GM19351 (cell line): ENCODE measurements at regions not wholly inside any gene's neighbourhood (a gene's known extent, or its start where the extent isn't known, plus 50 kb on each side); places are given as distances from the start of the nearest gene placed in this dataset.
"Not testable (repeated sequence)": the region's sequence is repeated elsewhere in the genome, so short reads cannot be mapped to it uniquely, and the experiment has no call there.

ENCODE experiments used
- ATAC-seq: cut with Tn5 transposase; IDR thresholded peaks from one replicate; pipeline ENCODE4 v1.9.1; 2021; ENCODE audit warnings: mild to moderate bottlenecking, moderate library complexity; ENCODE audit not compliant: unreplicated experiment

GRCh38 chr20:11467436-11467835 lies 450.3 kb upstream of the BTBD3 start:
- ATAC-seq: no peak

GRCh38 chr20:11468880-11469279 lies 448.8 kb upstream of the BTBD3 start:
- no peak for ATAC-seq

- ATAC-seq: no peak
Measured at GRCh38 chr20:11469795-11470435, 447.8 kb upstream of the BTBD3 start.

GRCh38 chr20:11473983-11474382 lies 443.7 kb upstream of the BTBD3 start:
- no peak for ATAC-seq

GRCh38 chr20:11483697-11484096 lies 434.0 kb upstream of the BTBD3 start:
- no peak for ATAC-seq

GRCh38 chr20:11484479-11484878 lies 433.2 kb upstream of the BTBD3 start:
- ATAC-seq: no peak

GRCh38 chr20:11492386-11492785 lies 425.3 kb upstream of the BTBD3 start:
- no peak for ATAC-seq

- no peak for ATAC-seq
Measured at GRCh38 chr20:11492846-11493245, 424.8 kb upstream of the BTBD3 start.

GRCh38 chr20:11496380-11496779 lies 421.3 kb upstream of the BTBD3 start:
- ATAC-seq: no peak

DNA sequence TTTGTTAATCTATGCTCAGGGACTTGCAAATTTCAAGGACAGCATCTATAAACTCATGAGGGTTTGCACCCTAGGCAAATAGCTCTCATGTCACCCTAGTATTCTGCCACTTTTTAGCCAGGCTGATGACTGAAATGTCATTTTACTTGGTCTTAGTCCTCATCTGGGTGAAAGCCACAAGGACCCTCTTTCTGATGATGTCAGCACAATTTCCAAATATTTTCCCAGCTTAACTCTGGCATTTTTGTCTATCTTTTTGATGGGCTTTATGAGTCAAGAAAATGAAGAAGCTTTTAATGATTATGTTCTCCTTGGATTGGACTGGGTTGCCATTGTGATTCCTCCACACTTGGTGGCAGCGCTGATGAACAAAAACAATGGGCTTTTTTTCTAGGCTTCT lies 420.1 kb upstream of the BTBD3 start:
- ATAC-seq: no peak

- ATAC-seq: no peak
Measured at GRCh38 chr20:11499101-11499634, 418.5 kb upstream of the BTBD3 start.

DNA sequence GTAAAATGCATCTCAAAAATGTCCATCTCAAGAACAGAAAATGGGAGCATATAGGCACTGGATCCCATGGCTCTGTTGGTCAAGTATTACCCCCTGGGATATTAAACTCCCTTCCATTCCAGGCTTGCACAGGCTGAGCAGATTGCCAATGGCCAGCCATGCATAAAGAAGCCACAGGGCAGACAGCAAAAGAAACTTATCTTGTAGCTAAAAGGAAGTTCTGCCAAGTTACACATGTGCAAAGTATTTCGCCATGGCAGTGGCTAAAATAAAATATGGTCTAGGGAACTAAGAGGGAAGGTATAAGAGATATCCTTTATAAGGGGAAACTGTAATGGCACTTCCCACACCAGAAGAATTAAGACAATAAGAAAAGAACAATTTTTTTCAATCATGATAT lies 415.6 kb upstream of the BTBD3 start:
- ATAC-seq: no peak

- no peak for ATAC-seq
Measured at GRCh38 chr20:11502671-11503070, 415.0 kb upstream of the BTBD3 start.

GRCh38 chr20:11509776-11510175 lies 407.9 kb upstream of the BTBD3 start:
- ATAC-seq: no peak

DNA sequence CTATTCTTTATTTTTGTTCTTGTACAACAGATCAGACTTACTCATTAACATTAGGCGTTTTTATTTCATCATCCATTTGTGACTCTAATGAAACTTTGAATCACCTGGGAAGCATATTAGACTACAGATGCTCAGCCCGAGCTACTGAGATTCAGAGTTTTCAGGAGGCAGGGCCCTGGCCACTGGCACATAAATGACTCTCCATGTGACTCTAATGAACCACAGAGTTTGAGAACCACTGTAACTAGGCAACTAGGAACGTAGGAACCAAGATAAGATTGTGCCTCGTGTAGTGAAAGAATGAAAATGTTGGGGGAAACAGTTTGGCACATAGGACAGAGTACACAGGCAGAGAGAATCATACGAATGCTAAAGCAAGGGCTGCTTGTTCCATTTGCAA lies 405.9 kb upstream of the BTBD3 start:
- no peak for ATAC-seq

GRCh38 chr20:11513241-11513745 lies 404.4 kb upstream of the BTBD3 start:
- ATAC-seq: not testable (repeated sequence)

DNA sequence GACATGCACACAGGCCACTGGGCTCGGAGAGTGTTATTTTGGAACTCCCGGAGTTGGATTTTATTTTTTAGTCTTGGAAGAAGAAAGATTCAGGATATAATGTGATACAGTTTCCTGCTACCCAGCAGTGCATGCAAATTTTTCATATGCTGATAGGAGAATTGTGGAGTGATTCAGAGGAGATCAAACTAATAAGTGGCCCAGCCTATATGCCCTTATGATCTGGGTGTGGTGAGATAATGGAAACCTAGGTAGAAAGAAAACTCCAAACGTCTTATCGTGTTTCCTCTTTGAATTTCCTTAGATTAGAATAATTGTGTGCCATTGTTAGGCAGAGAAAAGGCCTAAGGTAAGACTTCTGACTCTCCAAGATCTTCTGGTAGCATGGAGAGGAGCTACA lies 401.2 kb upstream of the BTBD3 start:
- ATAC-seq: no peak

- ATAC-seq: no peak
Measured at GRCh38 chr20:11520596-11520995, 397.1 kb upstream of the BTBD3 start.

- no peak for ATAC-seq
Measured at GRCh38 chr20:11521476-11522365, 396.0 kb upstream of the BTBD3 start.

DNA sequence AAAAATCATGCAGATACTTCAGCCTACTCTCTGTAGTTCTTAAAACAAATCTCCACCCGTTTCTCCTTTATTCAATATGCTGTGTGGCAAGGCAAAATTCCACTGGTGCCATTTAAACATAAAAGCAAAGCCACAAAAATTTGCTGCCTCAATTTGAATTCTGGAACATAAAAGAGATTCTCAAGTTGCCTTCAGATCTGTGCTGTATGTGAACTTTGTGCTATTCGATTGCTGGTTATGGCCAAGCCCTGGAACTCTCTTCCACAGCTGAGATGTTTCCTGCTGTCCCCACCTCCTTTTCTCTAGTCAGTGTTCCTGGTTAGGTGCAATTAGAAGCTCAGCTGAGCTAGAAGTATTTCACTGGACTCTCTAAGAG lies 395.3 kb upstream of the BTBD3 start:
- ATAC-seq: no peak

DNA sequence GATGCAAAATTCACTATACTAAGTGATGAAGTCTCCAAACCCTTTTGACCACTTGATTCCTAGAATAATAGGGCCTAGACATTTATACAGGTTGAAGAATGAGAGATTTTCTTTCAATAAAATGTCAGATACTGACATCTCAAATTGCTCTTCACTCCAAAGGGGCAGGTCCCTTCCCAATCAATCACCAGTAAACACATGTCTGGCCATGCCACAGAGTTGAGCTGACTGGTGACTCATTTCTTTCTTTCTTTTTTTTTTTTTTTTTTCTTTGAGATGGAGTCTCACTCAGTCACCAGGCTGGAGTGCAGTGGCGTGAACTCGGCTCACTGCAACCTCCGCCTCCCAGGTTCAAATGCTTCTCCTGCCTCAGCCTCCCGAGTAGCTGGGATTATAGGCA lies 388.6 kb upstream of the BTBD3 start:
- no peak for ATAC-seq

GRCh38 chr20:11537032-11537431 lies 380.7 kb upstream of the BTBD3 start:
- no peak for ATAC-seq
